ENCODE measurements at regions not wholly inside any gene's neighbourhood (a gene's known extent, or its start where the extent isn't known, plus 50 kb on each side); places are given as distances from the start of the nearest gene placed in this dataset.

GRCh38 chr16:48824271-48824670, 214.3 kb upstream of the N4BP1 start:
- Histone ChIP-seq H3F3A (ENCODE audit: control insufficient read depth, insufficient read depth) (no peaks in the 10 kb centered on the region), H3K27me3 (ENCODE audit: control insufficient read depth, low read length) (no peaks in the 10 kb centered on the region), H3K36me3 (ENCODE audit: control insufficient read depth, low read length) (no peaks in the 10 kb centered on the region), H3K9me3 (ENCODE audit: control insufficient read depth, insufficient read depth, low read length) (no peaks in the 10 kb centered on the region), H3K4me1 (ENCODE audit: control insufficient read depth, low read length) (no peaks in the 10 kb centered on the region), H3K4me3 (ENCODE audit: low read length) (no peak overlapping the region), H3K79me2 (ENCODE audit: control insufficient read depth, low read length) (no peaks in the 10 kb centered on the region), H4K20me1 (ENCODE audit: control insufficient read depth, insufficient read depth, low read depth, low read length) (no peaks in the 10 kb centered on the region), H3K4me2 (ENCODE audit: low read length) (no peak overlapping the region), H3K9me2 (replicated peaks; ENCODE audit: control insufficient read depth, low read length) (no peaks in the 10 kb centered on the region), H3K27ac (ENCODE audit: low read depth, low read length) (no peak overlapping the region)
- TF ChIP-seq EZH2phosphoT487 (IDR thresholded peaks at IDR 0.05; ENCODE audit: borderline replicate concordance, low read length): no peak
- no peak for TF ChIP-seq CTCF (IDR thresholded peaks at IDR 0.05; ENCODE audit: low read depth, low read length, poor library complexity, severe bottlenecking)

GRCh38 chr16:48822431-48822830, 212.5 kb upstream of the N4BP1 start:
- no peaks in the 10 kb centered on the region for H3K9me3 ChIP-seq (ENCODE audit: control insufficient read depth, insufficient read depth, low read length)
- no peaks in the 10 kb centered on the region for H3K9me2 ChIP-seq (replicated peaks; ENCODE audit: control insufficient read depth, low read length)

GRCh38 chr16:48820379-48820778, 210.4 kb upstream of the N4BP1 start:
- Histone ChIP-seq H3F3A (ENCODE audit: control insufficient read depth, insufficient read depth) (no peaks in the 10 kb centered on the region), H3K79me2 (ENCODE audit: control insufficient read depth, low read length) (no peaks in the 10 kb centered on the region), H3K9me2 (replicated peaks; ENCODE audit: control insufficient read depth, low read length) (no peaks in the 10 kb centered on the region), H3K4me3 (ENCODE audit: low read length) (no peak overlapping the region), H4K20me1 (ENCODE audit: control insufficient read depth, insufficient read depth, low read depth, low read length) (no peaks in the 10 kb centered on the region), H3K4me1 (ENCODE audit: control insufficient read depth, low read length) (no peaks in the 10 kb centered on the region), H3K27me3 (ENCODE audit: control insufficient read depth, low read length) (no peaks in the 10 kb centered on the region), H3K4me2 (ENCODE audit: low read length) (no peak overlapping the region), H3K27ac (ENCODE audit: low read depth, low read length) (no peak overlapping the region), H3K9me3 (ENCODE audit: control insufficient read depth, insufficient read depth, low read length) (no peaks in the 10 kb centered on the region), H3K36me3 (ENCODE audit: control insufficient read depth, low read length) (no peaks in the 10 kb centered on the region)
- no peak for TF ChIP-seq EZH2phosphoT487 (IDR thresholded peaks at IDR 0.05; ENCODE audit: borderline replicate concordance, low read length)
- TF ChIP-seq CTCF (IDR thresholded peaks at IDR 0.05; ENCODE audit: low read depth, low read length, poor library complexity, severe bottlenecking): no peak

More at GRCh38 chr16:48822431-48822830, 212.5 kb upstream of the N4BP1 start:
- H3K36me3 ChIP-seq (ENCODE audit: control insufficient read depth, low read length): no peaks in the 10 kb centered on the region
- H4K20me1 ChIP-seq (ENCODE audit: control insufficient read depth, insufficient read depth, low read depth, low read length): no peaks in the 10 kb centered on the region
- H3K4me1 ChIP-seq (ENCODE audit: control insufficient read depth, low read length): no peaks in the 10 kb centered on the region
- no peak overlapping the region for H3K4me2 ChIP-seq (ENCODE audit: low read length)
- no peaks in the 10 kb centered on the region for H3F3A ChIP-seq (ENCODE audit: control insufficient read depth, insufficient read depth)
- no peak for TF ChIP-seq CTCF (IDR thresholded peaks at IDR 0.05; ENCODE audit: low read depth, low read length, poor library complexity, severe bottlenecking)
- TF ChIP-seq EZH2phosphoT487 (IDR thresholded peaks at IDR 0.05; ENCODE audit: borderline replicate concordance, low read length): no peak
- no peaks in the 10 kb centered on the region for H3K27me3 ChIP-seq (ENCODE audit: control insufficient read depth, low read length)
- H3K79me2 ChIP-seq (ENCODE audit: control insufficient read depth, low read length): no peaks in the 10 kb centered on the region
- no peak overlapping the region for H3K27ac ChIP-seq (ENCODE audit: low read depth, low read length)
- H3K4me3 ChIP-seq (ENCODE audit: low read length): no peak overlapping the region

- H3K9me3 ChIP-seq (ENCODE audit: control insufficient read depth, insufficient read depth, low read length): no peaks in the 10 kb centered on the region
- H3K27ac ChIP-seq (ENCODE audit: low read depth, low read length): no peak overlapping the region
- no peaks in the 10 kb centered on the region for H3F3A ChIP-seq (ENCODE audit: control insufficient read depth, insufficient read depth)
- no peak for TF ChIP-seq EZH2phosphoT487 (IDR thresholded peaks at IDR 0.05; ENCODE audit: borderline replicate concordance, low read length)
- TF ChIP-seq CTCF (IDR thresholded peaks at IDR 0.05; ENCODE audit: low read depth, low read length, poor library complexity, severe bottlenecking): no peak
- H3K36me3 ChIP-seq (ENCODE audit: control insufficient read depth, low read length): no peaks in the 10 kb centered on the region
- no peaks in the 10 kb centered on the region for H3K79me2 ChIP-seq (ENCODE audit: control insufficient read depth, low read length)
- no peaks in the 10 kb centered on the region for H3K9me2 ChIP-seq (replicated peaks; ENCODE audit: control insufficient read depth, low read length)
- no peak overlapping the region for H3K4me2 ChIP-seq (ENCODE audit: low read length)
- H3K4me3 ChIP-seq (ENCODE audit: low read length): no peak overlapping the region
- H3K4me1 ChIP-seq (ENCODE audit: control insufficient read depth, low read length): no peaks in the 10 kb centered on the region
- H3K27me3 ChIP-seq (ENCODE audit: control insufficient read depth, low read length): no peaks in the 10 kb centered on the region
- no peaks in the 10 kb centered on the region for H4K20me1 ChIP-seq (ENCODE audit: control insufficient read depth, insufficient read depth, low read depth, low read length)
Measured at GRCh38 chr16:48818257-48818656, 208.3 kb upstream of the N4BP1 start.
